Cardiac muscle cell (in vitro differentiated cells and primary cell): ENCODE measurements at regions not wholly inside any gene's neighbourhood (a gene's known extent, or its start where the extent isn't known, plus 50 kb on each side); places are given as distances from the start of the nearest gene placed in this dataset.

Experiments
- DNase-seq, 2 donors: peaks; one replicate each; pipeline versions ENCODE4 v3.0.0 to v3.0.0-alpha.2; 2010 to 2017; ENCODE audit warnings: low read depth in 1 of 2, low spot score in 1 of 2
- H3K27ac ChIP-seq: fragments of 200-600 bp; sonication (generic); 2 replicates; pipeline ENCODE4 v1.5.1; 2016
- H3K27me3 ChIP-seq: fragments of 200-600 bp; sonication (generic); 2 replicates; pipeline ENCODE4 v1.6.0; 2016; ENCODE audit warnings: control low read depth
- H3K36me3 ChIP-seq: fragments of 200-600 bp; sonication (generic); 2 replicates; pipeline ENCODE4 v1.5.1; 2016; ENCODE audit warnings: control low read depth
- H3K4me1 ChIP-seq: fragments of 200-600 bp; sonication (generic); 2 replicates; pipeline ENCODE4 v1.8.1; 2017; ENCODE audit warnings: low read depth, mild to moderate bottlenecking, mixed run types
- H3K4me3 ChIP-seq: fragments of 200-600 bp; sonication (generic); 2 replicates; pipeline ENCODE4 v1.5.1; 2016; ENCODE audit warnings: mild to moderate bottlenecking
- H3K9me3 ChIP-seq: fragments of 200-600 bp; sonication (generic); 2 replicates; pipeline ENCODE4 v1.5.1; 2017; ENCODE audit warnings: low read depth, mild to moderate bottlenecking, control low read depth
- TF ChIP-seq, protein P1 (sequence below): IDR thresholded peaks from 2 replicates; pipeline ENCODE4 v1.5.1; 2012; ENCODE audit warnings: low read depth, mild to moderate bottlenecking, low read length

DNA sequence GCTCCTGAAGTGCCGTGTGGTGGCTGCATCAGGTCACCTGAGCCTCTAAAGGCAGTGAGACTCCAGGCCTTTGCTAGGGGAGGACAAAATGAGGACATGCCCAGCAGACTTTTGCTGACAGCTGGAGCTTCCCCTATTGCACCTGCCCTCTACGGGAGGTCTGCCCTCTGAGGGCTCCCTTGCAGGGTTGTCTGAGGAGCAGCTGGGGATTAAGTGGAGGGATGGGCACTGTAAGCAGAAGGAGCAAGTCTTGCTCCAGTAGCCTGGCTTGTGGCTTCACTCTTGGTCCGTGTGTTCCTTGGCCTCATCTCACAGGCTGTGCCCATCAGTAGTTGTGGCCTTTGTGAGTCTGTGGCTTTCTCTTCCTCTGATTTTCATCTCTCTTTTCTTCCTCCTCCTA lies 66.9 kb upstream of the NRXN3 start:
- DNase-seq = no peak
- H3K36me3 ChIP-seq = no peaks in the 10 kb centered on the region
- no peaks in the 10 kb centered on the region for H3K9me3 ChIP-seq
- no peak overlapping the region for H3K4me3 ChIP-seq
- no peaks in the 10 kb centered on the region for H3K27me3 ChIP-seq
- TF ChIP-seq, protein P1, sequence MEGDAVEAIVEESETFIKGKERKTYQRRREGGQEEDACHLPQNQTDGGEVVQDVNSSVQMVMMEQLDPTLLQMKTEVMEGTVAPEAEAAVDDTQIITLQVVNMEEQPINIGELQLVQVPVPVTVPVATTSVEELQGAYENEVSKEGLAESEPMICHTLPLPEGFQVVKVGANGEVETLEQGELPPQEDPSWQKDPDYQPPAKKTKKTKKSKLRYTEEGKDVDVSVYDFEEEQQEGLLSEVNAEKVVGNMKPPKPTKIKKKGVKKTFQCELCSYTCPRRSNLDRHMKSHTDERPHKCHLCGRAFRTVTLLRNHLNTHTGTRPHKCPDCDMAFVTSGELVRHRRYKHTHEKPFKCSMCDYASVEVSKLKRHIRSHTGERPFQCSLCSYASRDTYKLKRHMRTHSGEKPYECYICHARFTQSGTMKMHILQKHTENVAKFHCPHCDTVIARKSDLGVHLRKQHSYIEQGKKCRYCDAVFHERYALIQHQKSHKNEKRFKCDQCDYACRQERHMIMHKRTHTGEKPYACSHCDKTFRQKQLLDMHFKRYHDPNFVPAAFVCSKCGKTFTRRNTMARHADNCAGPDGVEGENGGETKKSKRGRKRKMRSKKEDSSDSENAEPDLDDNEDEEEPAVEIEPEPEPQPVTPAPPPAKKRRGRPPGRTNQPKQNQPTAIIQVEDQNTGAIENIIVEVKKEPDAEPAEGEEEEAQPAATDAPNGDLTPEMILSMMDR = no peak
- no peak overlapping the region for H3K27ac ChIP-seq
- no peaks in the 10 kb centered on the region for H3K4me1 ChIP-seq

DNA sequence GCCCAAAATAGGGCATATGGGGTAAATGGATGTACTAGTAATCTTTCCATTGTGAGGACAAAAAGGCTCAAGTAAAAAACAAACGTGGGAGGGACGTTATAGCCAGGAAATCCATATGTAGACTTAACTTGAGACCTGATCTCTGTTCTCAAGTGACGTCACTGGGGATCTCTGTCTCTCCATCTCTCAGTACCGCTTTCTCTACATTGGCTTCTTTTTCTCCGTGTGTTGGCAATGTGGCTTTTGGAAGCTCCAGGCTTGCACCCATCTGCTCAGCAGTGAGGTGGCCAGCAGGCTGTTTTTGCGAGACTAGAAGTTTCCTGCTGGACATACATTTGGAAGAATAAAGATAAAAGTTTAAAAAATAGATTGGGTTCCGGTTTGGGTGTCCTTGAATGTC lies 66.0 kb upstream of the NRXN3 start:
- no peak for DNase-seq
- Histone ChIP-seq H3K27me3 (no peaks in the 10 kb centered on the region), H3K36me3 (no peaks in the 10 kb centered on the region), H3K4me3 (no peak overlapping the region), H3K27ac (no peak overlapping the region), H3K4me1 (no peaks in the 10 kb centered on the region), H3K9me3 (no peaks in the 10 kb centered on the region)
- TF ChIP-seq, protein P1 = no peak

DNA sequence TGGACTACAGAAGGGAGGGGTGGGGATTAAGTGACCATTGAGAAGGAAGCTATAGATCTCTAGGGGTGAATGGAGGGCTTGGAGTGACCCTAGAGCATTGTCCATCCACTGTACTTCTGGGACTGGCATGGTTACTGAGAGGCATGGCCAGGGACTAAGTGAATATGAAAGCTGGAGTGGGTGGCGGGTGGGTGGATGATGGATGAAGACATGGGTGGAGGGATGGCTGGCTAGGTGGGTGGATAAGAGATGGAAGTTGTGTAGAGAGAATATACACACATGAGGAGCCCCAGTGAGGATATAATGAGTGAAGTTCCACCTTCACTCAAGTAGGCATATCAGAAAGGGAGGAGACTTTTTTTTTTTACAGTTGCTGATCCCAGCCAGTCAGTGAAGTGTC lies 65.5 kb upstream of the NRXN3 start:
- Histone ChIP-seq H3K27ac (no peak overlapping the region), H3K4me3 (no peak overlapping the region), H3K27me3 (no peaks in the 10 kb centered on the region), H3K9me3 (no peaks in the 10 kb centered on the region), H3K36me3 (no peaks in the 10 kb centered on the region), H3K4me1 (no peaks in the 10 kb centered on the region)
- TF ChIP-seq, protein P1 = no peak
- DNase-seq = no peak

- H3K4me3 ChIP-seq = no peak overlapping the region
- TF ChIP-seq, protein P1 = no peak
- no peaks in the 10 kb centered on the region for H3K27me3 ChIP-seq
- H3K9me3 ChIP-seq = no peaks in the 10 kb centered on the region
- no peaks in the 10 kb centered on the region for H3K36me3 ChIP-seq
- no peaks in the 10 kb centered on the region for H3K4me1 ChIP-seq
- no peak for DNase-seq
- no peak overlapping the region for H3K27ac ChIP-seq
Measured at GRCh38 chr14:78106381-78106780, 63.8 kb upstream of the NRXN3 start.

DNA sequence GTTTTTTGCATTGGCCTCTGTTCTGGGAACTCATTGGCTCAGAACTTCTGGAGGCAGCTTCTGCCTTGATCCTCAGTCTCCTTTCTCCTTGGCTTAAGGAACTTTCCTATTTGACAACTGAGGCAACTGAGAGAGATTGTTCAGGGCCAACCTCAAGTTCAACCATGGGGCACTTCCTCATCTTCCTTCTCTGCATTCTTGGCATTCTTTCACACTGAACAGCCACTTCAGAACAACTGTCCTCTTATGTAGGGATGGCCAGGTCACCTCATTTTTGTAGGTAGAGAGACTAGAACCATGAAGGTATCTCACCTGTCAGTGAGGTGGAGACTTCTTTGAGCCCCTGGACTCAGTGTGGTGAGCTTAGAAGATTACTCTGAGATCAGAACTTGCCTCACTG lies 63.0 kb upstream of the NRXN3 start:
- H3K9me3 ChIP-seq = no peaks in the 10 kb centered on the region
- H3K4me3 ChIP-seq = no peak overlapping the region
- no peaks in the 10 kb centered on the region for H3K4me1 ChIP-seq
- no peak for DNase-seq
- H3K27me3 ChIP-seq = no peaks in the 10 kb centered on the region
- TF ChIP-seq, protein P1 = no peak
- H3K36me3 ChIP-seq = no peaks in the 10 kb centered on the region
- no peak overlapping the region for H3K27ac ChIP-seq

DNA sequence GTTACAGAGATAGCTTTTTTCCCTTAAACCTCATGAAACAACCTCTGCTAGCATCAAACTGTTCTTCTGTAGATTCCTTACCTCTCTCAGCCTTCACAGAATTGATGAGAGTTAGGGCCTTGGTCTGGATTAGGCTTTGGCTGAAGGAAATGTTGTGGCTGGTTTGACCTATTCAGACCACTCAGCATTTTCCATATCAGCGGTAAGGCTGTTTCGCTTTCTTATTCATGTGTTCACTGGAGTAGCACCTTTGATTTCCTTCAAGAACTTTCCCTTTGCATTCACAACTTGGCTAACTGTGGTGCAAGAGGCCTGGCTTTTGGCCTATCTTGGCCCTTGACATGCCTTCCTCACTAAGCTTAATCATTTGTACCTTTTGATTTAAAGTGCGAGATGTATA lies 50.7 kb upstream of the NRXN3 start:
- no peaks in the 10 kb centered on the region for H3K36me3 ChIP-seq
- no peak overlapping the region for H3K27ac ChIP-seq
- no peaks in the 10 kb centered on the region for H3K4me1 ChIP-seq
- H3K4me3 ChIP-seq = no peak overlapping the region
- H3K27me3 ChIP-seq = peaks cover 4% of the 10 kb centered on the region
- TF ChIP-seq, protein P1 = no peak
- H3K9me3 ChIP-seq = no peaks in the 10 kb centered on the region
- DNase-seq = no peak
